ENCODE measurements at regions not wholly inside any gene's neighbourhood (a gene's known extent, or its start where the extent isn't known, plus 50 kb on each side); places are given as distances from the start of the nearest gene placed in this dataset.

DNA sequence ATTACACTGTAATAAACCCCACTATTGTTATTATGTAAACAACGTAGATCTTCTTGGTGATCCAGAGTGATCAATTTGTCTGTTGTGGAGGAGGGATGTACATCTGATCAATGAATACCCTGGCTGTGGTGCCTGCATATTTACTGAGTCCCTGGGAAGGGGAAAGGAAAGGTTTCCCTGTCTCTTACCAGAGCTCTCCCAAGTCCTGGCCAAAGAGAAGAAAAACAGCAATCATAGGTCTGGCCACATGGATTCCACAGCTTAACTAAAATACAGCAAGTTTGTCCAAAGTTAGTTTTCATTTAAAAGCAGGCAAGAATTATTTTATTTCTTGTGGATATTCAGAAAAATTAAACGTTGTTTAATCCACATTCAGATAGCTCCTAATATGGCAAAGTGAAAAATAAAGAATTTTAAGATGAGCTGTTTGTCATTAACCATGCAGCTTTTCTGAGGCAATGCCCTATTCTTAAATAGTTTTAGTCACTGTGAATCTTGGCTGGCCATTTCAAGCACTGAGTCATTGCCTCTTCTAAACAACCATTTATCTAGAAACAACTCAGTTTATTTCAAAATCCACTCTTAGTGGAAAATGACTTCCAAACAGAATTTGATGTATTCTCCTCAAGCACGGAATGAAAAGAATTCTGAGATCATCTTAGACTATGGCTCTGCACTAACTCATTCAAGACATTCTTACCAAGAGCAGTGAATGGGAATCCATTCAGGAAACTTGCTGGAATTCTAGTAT, 1004.4 kb upstream of the CDH2 start:
- TF ChIP-seq EZH2 (IDR thresholded peaks at IDR 0.05; ENCODE audit: borderline replicate concordance) = no peak
- no peak for TF ChIP-seq CTCF (IDR thresholded peaks at IDR 0.05; ENCODE audit: poor library complexity)
- no peak for TF ChIP-seq EZH2phosphoT487 (IDR thresholded peaks at IDR 0.05; ENCODE audit: low read depth, severe bottlenecking, unreplicated experiment)

Data from hepatocyte (in vitro differentiated cells).